GM21528 (cell line): ENCODE measurements at regions not wholly inside any gene's neighbourhood (a gene's known extent, or its start where the extent isn't known, plus 50 kb on each side); places are given as distances from the start of the nearest gene placed in this dataset.

ENCODE experiments used
- ATAC-seq: cut with Tn5 transposase; IDR thresholded peaks from one replicate; pipeline ENCODE4 v1.9.1; 2021; ENCODE audit warnings: mild to moderate bottlenecking, moderate library complexity; ENCODE audit not compliant: unreplicated experiment, low FRiP score

GRCh38 chr12:93317227-93317626 lies 60.5 kb upstream of the NUDT4 start:
- ATAC-seq = no peak

DNA sequence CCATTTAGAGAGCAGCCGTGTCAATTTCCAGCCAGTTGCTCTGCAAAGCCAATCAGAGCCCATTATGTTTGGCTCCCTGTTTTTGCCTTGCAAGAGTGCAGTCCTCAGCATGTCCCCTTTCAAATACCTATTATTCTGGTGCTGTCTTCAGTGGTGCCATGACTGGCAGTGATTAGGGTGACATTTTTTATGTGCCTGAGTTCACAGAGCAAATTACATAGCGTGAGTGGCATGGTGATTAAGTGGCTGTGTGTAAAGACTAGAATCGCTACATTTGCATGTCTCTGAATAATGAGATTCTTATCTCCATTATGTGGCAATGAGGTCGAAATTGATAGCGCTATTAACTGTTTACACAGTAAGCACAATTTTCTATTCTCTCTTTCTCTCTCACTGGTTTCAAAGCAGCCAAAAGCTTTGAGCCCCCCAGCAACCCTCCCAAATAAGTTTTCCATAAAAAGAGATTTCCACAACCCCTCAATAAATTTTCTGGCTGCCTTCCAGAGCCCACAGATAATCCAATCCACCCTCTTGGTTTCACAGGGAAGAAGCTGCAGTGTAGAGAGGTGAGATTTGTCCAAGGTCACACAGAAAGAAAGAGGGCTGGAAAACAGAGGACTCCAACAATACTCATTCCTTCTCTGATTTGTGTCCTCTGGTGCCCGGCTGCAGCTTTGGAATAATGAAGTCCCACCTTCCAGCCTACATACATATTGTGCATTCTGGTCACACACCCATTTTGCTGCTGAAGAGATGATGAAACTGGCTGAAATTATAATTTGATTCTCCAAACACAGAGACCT lies 58.8 kb upstream of the NUDT4 start:
- no peak for ATAC-seq

DNA sequence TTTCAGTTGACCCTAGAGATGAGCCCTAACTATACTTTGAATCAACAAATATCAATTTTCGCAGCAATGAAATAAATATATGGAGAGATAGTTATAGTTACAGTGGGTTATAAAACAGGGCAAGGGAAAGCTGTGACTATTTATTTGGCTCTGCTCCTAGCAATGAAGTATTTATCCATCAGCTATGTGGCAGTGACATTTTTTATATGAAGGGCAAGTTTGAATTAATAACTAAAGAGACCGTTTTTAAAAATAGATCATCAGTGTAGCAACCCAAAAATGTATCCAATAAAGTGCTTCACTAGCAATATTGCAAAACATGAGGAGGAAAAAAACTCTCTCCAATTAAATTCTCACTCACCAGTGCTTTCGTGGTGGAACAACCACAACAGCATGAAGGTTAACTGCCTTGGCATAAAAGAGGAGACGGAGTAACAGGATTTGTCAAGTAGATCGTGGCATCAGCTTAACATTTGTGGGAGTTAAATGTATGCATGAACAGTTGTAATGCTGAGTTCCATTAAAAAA lies 58.1 kb upstream of the NUDT4 start:
- ATAC-seq = no peak

GRCh38 chr12:93322784-93323183 lies 54.9 kb upstream of the NUDT4 start:
- no peak for ATAC-seq

DNA sequence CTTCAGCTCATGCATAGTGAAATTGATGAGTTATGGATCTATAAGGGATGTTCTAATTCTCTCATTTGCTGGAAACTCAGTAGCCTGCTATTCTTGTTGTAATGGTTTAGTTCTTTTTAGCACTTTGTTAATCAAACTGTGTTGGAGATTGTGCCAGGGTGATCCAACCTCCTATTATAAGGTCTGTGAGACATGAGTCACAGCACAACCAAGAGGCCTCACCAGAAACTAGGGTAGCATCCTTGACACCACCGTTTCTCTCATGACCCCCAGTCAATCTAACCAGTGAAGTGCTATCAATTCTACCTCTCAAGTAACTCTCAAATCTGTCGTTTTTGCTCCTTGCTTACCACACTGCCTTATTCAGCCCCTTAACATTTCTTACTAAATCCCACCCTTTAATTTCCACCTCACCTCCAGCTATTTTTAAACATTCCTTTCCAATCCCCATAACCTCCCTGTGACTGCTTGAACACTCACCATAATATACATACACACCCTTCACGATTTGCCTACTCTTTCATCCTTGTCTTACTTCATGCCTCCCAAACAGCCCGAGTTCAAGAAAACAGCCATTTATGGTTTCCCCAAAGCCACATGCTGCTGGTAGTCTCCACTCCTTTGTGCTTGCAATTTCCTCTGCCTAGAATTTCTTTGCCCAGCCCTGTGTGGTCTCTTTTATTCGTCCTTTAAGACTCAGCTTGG lies 53.9 kb upstream of the NUDT4 start:
- ATAC-seq = no peak

DNA sequence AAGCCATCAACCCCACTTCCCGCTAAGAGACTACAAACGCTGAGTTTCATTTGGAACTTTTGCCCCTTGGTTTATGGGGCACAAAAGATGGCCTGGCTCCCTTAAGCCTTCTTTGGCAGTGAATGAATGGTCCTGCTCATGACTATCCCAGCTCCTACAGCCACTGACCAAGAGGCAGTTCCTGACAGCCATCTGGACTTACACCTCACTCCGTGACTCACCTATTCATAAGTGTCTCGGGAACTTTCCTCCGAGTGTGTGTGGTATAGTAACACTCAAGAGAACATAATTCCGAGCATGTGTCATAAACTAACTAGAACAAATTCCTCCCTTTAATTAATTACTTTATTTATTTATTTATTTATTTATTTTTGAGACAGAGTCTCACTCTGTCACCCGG lies 51.9 kb upstream of the NUDT4 start:
- ATAC-seq = no peak
